DMS153 treated with DMSO at 0.1 percent for 48 hours (cell line): ENCODE measurements at regions not wholly inside any gene's neighbourhood (a gene's known extent, or its start where the extent isn't known, plus 50 kb on each side); places are given as distances from the start of the nearest gene placed in this dataset.

Source experiments
- DNase-seq: peaks from one replicate; lab custom pipeline; 2025; ENCODE audit not compliant: unreplicated experiment; lab: John Stamatoyannopoulos, UW

DNA sequence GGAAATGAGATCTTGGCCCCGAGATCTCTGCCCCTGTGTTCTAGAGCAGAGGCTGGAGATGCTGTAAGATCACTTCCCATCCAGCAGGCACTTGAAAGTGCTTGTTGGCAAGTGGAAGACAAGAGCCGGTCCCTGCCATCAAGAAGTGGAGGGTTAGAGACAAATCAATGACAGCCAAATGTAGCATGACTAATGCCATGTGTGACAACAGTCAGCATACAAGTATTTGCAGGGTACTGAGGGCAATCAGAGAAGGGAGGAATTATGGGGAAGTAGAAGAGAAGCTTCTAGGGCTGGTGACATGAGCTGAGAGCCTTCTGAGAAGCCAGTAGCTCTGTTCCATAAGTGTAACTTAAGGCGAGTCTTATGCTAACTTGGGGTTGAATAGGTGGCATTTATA, 58.6 kb downstream of the TMEM17 start:
- DNase-seq: no peak

DNA sequence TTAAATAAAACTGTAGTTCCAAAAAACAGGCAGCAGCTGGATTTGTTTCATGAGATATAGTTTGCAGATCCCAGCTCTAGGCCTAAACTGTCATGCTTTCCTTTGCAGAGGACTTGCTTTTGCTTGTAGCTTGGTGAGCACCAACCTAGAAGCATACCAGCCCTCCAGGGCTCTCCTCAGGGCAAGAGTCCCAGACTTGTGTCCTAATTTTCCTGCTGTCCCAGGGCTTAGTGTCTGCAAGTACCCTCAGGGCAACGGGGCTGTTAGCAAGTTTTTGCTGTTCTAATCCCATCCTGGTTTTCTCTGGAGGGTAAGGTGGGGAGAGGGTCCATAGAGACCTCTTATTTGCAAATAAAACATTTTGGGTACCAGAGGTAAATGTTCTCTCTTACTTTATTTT, 59.5 kb downstream of the TMEM17 start:
- no peak for DNase-seq

- DNase-seq: no peak
Measured at GRCh38 chr2:62443886-62444285, 62.1 kb downstream of the TMEM17 start.

DNA sequence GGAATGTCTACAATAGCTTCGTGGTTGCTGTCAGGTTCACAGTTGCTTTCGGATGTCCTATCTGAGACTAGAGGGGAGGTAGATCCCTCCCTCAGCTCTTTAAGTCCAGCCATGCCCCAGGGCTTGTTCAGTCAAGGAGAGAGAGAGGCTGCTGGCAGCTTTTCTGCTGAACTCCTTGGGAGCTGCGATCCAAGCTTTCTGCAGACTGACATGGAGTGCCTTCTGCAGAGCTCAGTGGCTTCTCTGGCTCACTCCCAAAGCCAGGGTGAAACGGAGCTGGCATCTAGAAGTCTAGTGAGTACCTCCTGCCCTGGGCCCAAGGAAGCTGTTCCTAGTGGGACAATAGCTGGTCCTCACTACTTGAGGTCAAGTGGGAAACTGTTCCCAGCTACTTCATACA, 62.5 kb downstream of the TMEM17 start:
- no peak for DNase-seq

DNA sequence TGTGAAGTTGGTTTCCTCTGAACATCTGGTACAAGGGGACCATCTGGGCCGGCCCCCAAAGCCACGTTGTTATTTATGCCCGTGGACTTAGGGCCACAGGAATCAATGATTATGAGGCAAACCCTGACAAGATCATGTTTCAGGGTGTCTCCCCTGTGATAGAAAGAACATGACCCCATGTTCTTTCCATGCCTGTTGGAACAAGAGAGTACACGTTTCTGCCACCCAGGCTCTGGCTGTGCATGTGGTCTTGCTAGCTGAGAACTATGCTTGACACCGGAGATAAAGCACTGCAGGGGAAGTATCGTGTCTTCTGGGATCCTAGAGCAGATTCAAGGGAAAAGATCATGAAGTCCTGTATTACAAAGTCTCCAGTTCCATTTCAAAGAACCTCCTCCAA, 64.2 kb downstream of the TMEM17 start:
- no peak for DNase-seq

GRCh38 chr2:62441421-62441820, 64.6 kb downstream of the TMEM17 start:
- DNase-seq: no peak

- DNase-seq: no peak
Measured at GRCh38 chr2:62440281-62440946, 65.6 kb downstream of the TMEM17 start.

DNA sequence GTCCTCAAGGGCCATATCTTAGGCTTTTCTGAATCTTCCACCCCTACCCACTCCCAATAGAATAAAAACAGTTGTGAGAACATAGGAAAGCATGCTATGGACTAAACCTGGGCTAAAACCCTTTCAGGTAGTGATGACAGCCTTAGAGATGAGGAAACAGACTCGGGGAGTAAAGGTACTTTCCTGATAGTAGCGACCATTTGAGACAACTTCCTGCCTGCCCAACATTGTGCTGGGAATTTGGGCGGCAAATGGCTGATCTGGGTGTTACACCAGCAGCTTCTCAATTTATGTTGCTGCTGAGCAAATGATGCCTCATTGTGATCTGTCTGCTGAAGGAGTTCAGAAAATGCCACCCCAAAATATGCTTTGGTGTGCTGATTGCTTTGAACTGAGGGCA, 66.6 kb downstream of the TMEM17 start:
- no peak for DNase-seq

- DNase-seq: no peak
Measured at GRCh38 chr2:62437785-62438184, 68.2 kb downstream of the TMEM17 start.

DNA sequence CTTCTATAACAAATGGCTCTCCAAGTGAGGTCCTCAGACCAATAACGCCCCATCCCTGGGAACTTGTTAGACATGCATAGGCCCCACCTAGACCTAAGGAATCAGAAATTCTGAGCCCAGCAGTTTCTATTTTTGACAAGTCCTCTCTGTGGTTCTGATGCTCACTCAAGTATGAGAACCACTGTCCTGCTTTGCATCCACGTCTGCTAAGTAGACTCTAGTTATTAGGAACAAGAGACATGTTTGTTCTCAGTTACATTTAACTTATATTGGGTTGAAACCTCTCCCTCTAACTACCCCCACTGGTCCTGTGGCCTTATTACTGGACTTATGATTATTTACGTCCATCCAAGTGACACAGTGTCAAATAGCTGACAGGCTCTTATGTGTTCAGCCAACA, 70.3 kb downstream of the TMEM17 start:
- DNase-seq: no peak

DNA sequence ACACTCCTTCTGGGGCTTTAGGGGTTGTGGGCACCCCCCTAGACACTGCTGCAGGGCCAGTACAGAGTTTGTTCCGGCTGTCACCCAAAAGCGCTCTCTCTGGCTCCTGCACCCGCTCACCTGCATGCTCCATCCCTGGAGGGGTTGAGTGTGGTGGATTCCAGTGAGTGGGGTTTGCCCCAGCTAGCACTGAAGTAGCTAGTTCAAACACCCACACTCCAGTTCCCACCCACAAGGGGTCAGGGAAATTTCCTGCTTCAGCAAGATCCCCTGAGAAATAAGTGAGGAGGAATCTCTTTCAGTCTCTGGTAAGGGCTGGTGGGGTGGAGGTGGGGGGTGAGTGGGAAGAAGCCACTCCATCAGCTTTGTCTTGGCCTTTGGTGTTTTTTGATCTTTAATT, 73.6 kb downstream of the TMEM17 start:
- no peak for DNase-seq

DNA sequence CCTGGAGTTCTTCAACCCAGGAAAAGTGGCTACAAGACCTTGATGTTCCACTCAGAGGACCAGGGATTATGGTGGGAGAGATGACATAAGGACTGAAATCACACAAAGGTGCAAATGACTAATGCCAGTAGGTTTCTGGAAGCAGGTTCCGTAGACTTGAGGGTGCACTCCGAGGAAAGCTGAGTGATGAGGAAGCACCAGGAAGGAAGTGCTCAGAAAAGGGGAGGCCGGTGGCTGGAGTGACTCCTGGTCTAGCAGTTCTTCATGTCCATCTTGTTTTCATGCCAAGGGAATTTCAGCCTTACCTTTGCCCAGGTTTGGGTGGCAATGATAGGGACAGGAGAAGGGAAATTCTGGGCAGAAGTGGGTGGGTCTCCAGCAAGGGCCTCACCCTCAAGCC, 74.5 kb downstream of the TMEM17 start:
- DNase-seq: no peak

GRCh38 chr2:62430146-62430545, 75.8 kb downstream of the TMEM17 start:
- DNase-seq: no peak

DNA sequence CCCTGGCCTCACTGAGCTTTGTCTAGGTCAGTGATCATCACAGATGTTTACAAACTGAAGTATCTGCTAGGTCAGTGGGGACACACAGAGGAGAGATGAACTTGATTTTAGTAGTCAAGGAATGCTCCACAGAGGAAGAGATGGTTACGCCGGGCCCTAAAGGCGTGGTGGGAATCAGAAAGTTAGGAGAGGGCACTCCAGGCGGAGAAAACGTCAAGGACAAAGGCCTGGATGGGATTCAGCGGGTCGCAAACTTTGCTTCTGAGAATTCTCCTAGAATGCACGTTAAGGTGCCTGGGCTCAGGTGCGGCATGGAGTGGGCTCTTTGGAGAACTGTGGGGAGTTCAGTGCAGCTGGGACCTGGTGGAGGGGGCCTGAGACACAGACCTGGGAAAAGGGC, 78.8 kb downstream of the TMEM17 start:
- no peak for DNase-seq

GRCh38 chr2:62426154-62426912, 79.7 kb downstream of the TMEM17 start:
- no peak for DNase-seq

GRCh38 chr2:62425684-62426083, 80.3 kb downstream of the TMEM17 start:
- no peak for DNase-seq

DNA sequence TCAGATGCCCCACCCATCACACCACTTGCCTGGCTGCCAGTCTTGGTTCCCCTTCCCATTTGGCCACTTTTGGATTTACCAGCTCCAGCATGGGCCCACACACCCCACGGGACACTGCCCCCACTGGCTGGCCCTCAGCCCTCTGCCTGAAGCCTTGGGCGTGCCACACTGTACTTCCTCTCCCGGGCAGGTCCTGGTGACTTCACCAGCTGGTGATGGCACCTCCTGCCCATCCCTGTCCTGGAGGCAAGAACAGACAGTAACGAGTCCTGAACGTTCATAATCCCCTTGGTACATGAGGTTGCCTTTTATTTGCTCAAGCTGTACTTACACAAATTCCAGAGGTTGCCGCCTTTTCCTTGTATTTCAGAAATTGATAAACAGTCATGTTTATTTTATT, 81.1 kb downstream of the TMEM17 start:
- no peak for DNase-seq

DNA sequence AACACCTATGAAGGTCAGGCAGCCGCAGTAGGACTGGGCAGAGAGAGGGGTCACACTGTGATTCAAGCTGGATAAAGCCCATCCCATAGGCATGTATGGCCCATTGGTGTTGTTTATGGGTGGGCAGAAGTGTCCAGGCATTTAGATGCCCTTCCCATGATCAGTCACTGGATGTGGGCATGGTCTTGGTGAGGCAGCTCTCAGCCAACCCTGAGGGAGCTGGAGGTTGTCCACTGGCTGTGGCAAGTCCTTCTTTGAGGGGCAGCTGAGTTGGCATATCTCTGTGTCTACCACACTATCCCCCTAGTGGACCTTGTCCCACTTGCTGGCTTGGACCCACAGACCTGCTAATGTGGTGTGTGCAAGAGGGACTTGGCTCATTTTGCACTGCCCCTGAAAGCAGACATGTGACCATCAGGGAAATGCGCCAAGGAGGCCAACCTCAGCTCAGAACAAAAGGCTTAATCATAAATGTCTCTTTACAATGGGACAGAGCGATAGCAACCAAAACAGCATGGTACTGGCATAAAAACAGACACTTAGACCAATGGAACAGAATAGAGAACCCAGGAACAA, 82.0 kb downstream of the TMEM17 start:
- no peak for DNase-seq

- no peak for DNase-seq
Measured at GRCh38 chr2:62423235-62423634, 82.8 kb downstream of the TMEM17 start.

DNA sequence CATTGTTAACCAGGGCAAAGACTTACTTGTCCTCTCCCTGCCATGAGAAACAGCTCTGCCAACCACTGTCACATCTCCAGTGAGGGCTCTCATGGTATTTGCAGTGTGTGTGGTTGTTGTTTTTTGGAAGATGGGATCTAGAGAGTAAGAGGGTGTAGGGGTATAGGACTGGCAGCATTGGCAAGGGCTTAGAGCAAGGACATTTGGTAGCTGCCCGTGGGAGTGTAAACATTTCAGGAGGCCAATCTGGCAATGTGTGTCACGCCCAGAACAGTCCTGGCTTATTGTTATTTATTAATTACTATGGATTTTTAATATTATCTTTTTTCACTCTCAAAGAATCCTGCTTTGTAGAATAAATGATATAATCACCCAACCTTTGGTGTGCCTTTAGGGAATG, 90.5 kb downstream of the TMEM17 start:
- no peak for DNase-seq

DNA sequence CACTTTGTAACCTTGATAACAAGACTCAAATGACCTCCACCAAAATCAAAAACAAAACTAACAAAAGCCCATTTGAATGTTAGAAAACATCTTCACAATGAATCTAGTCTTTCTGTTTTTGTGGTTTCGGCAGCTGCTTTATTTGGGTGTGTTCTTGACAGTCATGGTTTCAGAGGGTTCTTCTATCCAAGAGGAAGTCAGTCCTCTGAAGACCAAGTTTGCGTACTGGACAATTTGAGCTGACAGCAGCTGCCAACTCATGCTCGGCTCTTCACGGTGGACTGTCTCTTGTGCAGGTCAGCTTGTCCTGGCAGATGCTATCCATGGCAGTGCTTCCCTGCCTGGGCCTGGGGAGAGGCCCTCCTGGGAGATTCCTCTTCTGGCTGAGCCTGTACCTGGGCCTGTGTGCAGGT, 91.0 kb downstream of the TMEM17 start:
- DNase-seq: no peak

- no peak for DNase-seq
Measured at GRCh38 chr2:62413116-62413663, 92.8 kb downstream of the TMEM17 start.
